ENCODE measurements at regions not wholly inside any gene's neighbourhood (a gene's known extent, or its start where the extent isn't known, plus 50 kb on each side); places are given as distances from the start of the nearest gene placed in this dataset.

DNA sequence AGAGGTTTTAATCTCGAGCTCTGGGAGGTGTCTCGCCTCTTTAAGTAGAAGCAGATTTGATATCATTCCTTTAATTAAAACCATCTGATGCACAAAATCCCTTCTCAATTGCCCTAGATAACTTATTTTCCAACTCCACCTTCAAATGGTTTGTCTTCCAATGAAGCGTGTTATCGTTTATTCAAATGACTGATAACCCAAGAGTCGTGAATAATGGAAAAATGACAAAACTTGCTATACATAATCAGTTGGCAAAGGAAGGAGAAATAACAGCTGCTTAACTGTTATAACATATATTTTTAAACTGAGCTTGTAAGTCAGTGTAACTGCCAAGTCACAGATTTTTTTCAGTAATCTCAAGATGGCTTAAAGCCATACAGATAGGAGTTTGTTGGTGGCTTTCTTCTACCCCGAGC is 144.6 kb downstream of the QPCT start:
- DNase-seq (ENCODE audit: low read depth) = no peak
- TF ChIP-seq, protein P1, sequence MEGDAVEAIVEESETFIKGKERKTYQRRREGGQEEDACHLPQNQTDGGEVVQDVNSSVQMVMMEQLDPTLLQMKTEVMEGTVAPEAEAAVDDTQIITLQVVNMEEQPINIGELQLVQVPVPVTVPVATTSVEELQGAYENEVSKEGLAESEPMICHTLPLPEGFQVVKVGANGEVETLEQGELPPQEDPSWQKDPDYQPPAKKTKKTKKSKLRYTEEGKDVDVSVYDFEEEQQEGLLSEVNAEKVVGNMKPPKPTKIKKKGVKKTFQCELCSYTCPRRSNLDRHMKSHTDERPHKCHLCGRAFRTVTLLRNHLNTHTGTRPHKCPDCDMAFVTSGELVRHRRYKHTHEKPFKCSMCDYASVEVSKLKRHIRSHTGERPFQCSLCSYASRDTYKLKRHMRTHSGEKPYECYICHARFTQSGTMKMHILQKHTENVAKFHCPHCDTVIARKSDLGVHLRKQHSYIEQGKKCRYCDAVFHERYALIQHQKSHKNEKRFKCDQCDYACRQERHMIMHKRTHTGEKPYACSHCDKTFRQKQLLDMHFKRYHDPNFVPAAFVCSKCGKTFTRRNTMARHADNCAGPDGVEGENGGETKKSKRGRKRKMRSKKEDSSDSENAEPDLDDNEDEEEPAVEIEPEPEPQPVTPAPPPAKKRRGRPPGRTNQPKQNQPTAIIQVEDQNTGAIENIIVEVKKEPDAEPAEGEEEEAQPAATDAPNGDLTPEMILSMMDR (IDR thresholded peaks at IDR 0.05; ENCODE audit: low read depth, low read length, missing control alignments) = no peak
- no peak overlapping the region for H3K4me3 ChIP-seq (ENCODE audit: low read depth, low read length)

GRCh38 chr2:37489536-37489935 is 145.1 kb downstream of the QPCT start:
- H3K4me3 ChIP-seq (ENCODE audit: low read depth, low read length) = no peak overlapping the region
- no peak for DNase-seq (ENCODE audit: low read depth)
- TF ChIP-seq, protein P1 (IDR thresholded peaks at IDR 0.05; ENCODE audit: low read depth, low read length, missing control alignments) = no peak

- TF ChIP-seq, protein P1 (IDR thresholded peaks at IDR 0.05; ENCODE audit: low read depth, low read length, missing control alignments) = no peak
- H3K4me3 ChIP-seq (ENCODE audit: low read depth, low read length) = no peak overlapping the region
- no peak for DNase-seq (ENCODE audit: low read depth)
Measured at GRCh38 chr2:37493425-37493824, 149.0 kb downstream of the QPCT start.

DNA sequence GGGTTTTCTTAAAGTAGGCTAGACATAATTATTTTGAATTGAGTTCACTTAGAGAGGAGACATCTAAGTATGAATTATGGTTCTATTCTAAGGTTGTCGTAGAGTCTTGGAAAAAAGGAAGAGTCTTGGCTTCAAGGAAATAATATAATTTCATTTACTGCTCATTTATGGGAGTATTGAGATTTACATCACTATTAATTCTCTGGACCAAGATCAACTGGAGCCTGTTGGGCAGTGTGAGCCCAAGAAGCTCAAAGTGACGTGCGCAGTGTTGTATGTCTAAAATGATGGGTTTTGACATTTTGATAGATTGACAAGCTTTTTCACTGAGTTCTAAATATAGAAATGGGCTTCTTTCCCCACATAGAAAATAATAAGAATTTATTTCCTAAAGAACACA is 154.7 kb downstream of the QPCT start:
- H3K4me3 ChIP-seq (ENCODE audit: low read depth, low read length) = no peak overlapping the region
- TF ChIP-seq, protein P1 (IDR thresholded peaks at IDR 0.05; ENCODE audit: low read depth, low read length, missing control alignments) = no peak
- no peak for DNase-seq (ENCODE audit: low read depth)

DNA sequence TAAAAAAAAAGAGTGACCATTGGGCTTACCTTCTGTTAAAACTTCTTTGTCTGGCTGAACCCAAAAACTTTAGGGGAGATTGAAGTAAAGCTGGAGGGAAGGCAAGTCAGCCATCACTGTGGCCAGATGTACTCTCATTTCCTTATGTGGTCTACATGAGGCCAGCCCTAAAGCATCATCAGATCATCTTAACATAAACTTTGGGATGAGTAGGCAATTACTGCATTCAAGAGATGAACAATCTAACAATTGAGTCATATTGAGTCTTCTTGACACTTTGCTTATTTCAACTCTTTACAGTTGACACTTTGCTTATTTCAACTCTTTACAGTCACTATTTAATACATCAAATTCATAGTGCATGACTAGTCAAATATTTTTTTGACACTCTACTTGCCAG is 155.6 kb downstream of the QPCT start:
- no peak for DNase-seq (ENCODE audit: low read depth)
- TF ChIP-seq, protein P1 (IDR thresholded peaks at IDR 0.05; ENCODE audit: low read depth, low read length, missing control alignments) = no peak
- no peak overlapping the region for H3K4me3 ChIP-seq (ENCODE audit: low read depth, low read length)

- no peak for DNase-seq (ENCODE audit: low read depth)
- no peak overlapping the region for H3K4me3 ChIP-seq (ENCODE audit: low read depth, low read length)
- TF ChIP-seq, protein P1 (IDR thresholded peaks at IDR 0.05; ENCODE audit: low read depth, low read length, missing control alignments) = no peak
Measured at GRCh38 chr2:37501113-37501512, 156.7 kb downstream of the QPCT start.

DNA sequence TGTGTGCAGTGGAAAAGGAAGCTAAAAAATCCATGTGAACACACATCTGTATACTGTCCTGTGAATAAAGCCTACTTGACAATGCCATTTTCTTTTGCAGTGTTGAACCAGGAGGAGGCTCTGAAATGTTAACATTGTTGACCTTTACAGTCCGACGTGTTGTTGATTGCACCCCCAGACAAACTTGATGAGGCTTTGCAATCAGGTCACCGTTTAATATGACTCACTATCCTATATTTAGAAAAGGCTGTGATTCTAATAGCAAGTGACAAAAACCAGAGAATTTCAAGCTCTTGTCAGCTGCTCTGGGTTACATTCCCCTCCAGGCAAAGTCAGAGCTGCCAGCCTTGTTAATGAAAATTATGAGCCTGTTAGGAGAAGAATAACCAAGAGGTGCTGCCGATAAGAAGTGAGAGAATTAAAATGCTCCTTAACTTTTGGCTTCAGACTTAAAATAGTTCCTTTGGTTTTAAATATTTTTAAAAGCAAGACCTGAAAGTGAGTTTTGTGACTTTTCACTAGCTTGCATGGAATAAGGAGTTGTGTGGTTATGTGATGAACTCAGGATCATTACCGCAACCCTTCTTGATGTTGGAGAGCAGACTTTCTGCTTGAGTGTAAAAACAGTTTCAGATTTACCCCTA is 162.1 kb downstream of the QPCT start:
- DNase-seq (ENCODE audit: low read depth) = no peak
- H3K4me3 ChIP-seq (ENCODE audit: low read depth, low read length) = no peak overlapping the region
- TF ChIP-seq, protein P1 (IDR thresholded peaks at IDR 0.05; ENCODE audit: low read depth, low read length, missing control alignments) = no peak
